Stimulated activated CD8-positive, alpha-beta memory T cell treated with anti-CD3 and anti-CD28 coated beads, Interleukin-15, amount 100 ng/mL, for 4 hours (primary cell): ENCODE measurements at regions not wholly inside any gene's neighbourhood (a gene's known extent, or its start where the extent isn't known, plus 50 kb on each side); places are given as distances from the start of the nearest gene placed in this dataset.
"Not testable (repeated sequence)": the region's sequence is repeated elsewhere in the genome, so short reads cannot be mapped to it uniquely, and the experiment has no call there.

Experiments
- DNase-seq, 2 donors: peaks; one replicate each; pipeline ENCODE4 v3.0.0-alpha.2; 2020; ENCODE audit warnings: low read depth in 2 of 2

DNA sequence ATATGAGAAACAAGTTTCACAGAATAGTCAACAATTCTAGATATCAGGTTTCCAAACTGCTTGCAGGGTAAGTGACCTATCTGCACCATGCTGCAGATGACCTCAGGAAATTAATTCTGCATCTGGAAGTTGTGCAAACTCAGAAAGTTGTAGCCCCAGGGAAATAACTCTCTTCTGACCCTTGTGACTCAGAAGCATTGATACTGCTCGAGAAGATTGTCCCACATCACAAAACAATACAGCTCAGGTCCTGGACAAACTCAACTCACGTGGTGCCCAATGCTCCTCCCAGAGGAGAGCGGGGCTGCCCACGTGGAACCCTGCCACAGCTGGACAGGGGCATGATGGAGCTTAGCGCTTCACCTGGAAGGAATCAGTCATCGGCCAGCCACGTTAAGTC is 221.9 kb upstream of the LRRC61 start:
- DNase-seq: not testable (repeated sequence)

DNA sequence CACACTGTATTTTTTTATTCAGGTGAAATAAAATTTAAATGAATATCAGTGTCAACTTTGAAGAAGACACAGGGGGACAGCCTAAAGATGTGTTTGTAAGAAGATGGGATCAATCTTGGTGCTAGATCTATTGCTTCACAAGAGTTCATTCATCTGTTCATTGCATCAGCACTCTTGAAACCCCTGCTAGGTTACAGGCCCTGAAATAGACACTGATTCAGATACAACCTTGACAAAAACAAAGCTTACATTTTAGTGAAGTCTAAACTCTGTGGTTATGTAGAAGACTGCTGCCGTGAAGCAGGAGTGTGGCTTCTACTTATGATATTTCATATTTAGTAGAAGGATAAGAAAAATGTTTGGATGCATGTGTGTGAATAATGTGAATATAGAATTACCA is 215.9 kb upstream of the LRRC61 start:
- not testable (repeated sequence) for DNase-seq

DNA sequence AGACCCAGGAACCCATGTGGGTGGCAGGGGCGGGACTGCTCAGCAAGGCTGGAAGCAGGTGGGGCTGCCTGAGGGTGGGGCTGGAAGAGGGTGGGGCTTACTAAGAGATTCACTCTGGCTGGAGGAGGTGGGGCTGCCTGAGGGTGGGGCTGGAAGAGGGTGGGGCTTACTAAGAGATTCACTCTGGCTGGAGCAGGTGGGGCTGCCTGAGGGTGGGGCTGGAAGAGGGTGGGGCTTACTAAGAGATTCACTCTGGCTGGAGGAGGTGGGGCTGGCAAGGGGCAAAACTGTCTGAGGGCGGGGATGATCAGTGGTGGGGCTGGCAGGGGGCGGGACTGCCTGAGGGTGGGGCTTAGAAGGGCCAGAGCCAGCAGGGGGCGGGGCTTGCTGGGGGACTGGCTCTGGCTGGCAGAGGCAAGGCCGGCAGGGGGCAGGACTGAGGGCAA is 212.8 kb upstream of the LRRC61 start:
- not testable (repeated sequence) for DNase-seq

DNA sequence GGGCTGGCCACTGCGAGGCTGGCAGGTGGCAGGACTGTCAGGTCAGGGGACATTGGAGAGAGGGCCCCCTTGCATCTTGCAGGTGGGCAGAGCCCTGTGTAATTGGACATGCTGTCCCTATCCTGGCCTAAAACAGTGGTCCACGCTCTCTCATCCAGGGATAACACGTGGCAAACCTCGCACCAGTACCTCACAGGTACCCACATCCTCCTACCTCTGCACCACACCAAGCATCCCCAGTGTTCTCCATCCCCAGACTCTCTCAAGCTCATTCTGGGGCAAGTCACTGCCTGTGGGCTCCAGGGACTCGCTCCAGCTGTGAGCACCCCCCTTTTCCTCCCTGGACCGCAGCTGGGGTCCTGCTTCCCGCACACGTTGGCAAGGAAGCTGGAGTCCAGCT is 212.3 kb upstream of the LRRC61 start:
- DNase-seq: not testable (repeated sequence)

DNA sequence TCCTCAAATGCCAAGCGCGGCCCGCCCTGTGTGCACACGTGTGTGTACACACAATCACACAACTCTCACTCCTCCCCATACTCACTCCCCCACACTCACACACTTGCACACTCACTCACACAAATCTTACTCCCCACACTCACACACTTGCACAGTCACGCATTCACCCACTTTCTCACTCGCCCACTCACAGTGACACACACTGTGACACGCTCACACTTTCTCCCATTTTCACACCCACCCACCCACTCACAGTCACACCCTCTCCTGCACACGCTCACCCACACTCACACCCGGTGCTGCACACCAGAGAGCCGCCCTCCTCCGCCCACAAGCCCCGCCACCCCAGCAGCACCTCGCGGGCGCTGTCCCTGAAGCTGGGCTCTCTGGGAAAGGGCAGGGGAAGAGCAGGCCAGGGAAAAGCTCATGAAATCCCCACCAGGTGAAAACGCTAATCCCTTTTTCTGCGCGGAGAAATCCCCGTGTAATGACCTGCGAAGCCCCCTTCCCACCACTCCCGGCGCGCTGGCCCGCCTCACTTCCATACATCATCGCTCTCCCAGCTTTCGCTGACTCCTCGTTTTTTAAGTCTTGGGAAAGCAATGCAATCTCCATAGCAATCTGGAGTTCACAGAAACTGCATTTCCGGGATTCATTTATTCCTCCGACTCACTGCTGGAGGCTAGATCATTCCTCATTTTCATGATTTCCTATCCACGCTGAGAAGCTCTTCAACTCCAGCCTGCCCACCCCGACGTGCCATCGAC is 211.6 kb upstream of the LRRC61 start:
- not testable (repeated sequence) for DNase-seq

DNA sequence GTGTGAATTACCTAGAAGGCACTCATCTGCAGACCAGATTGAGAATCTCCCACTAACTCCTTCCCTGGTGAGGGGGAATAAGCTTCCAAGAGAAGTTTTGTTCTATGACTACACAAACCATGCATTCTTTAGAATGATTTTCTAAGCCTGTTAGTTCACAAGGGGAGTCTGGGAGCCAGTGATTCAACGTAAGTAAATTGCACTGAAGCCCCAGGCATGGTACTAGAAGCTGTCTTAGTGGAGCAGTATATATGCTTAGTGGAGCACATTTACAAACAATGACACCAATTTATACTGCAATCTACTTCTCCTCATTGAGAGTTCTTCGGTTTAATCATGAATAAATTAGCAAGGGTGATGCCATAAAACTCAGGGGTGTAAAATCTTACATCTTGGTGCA is 209.9 kb upstream of the LRRC61 start:
- DNase-seq: not testable (repeated sequence)

- DNase-seq: not testable (repeated sequence)
Observed at GRCh38 chr7:150114591-150114990, 208.6 kb upstream of the LRRC61 start.

- DNase-seq: not testable (repeated sequence)
Observed at GRCh38 chr7:150119966-150120365, 203.2 kb upstream of the LRRC61 start.

DNA sequence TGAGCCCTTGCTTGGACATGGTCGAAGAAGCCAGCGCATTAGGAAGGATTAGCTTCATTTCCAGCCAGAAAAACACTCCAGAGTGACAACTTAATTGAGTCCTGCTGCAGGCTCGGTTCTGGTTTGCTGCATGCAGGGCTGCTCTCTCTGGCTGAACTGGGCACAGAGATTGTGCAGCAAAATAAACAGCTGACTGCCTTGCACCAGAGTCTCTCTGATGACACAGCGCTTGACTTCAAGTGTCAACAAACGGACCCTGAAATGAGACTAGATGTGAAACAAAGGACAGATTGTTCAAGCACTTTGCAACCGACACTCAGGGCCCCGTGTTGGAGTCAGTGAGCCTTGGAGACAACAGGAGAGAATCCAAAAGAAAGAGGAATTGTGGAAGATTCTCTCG is 197.3 kb upstream of the LRRC61 start:
- DNase-seq: not testable (repeated sequence)

DNA sequence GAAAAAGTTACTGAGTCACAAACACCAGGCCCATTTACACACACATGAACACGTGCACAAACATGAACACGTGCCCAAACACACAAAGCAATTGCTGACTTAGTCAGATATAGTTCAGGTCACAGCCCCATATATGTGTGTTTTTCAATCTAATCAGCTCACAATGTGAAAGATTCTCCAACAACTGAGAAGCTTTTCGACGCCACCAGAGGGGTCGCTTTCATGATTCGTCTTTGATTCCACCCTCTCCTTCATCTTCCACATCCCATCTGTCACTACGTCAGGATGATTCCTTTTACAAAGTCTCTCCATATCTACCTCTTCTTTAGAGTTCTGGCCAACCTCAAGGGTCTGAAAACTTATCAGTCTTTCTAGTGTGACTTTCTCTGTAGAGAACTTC is 188.7 kb upstream of the LRRC61 start:
- DNase-seq: not testable (repeated sequence)

DNA sequence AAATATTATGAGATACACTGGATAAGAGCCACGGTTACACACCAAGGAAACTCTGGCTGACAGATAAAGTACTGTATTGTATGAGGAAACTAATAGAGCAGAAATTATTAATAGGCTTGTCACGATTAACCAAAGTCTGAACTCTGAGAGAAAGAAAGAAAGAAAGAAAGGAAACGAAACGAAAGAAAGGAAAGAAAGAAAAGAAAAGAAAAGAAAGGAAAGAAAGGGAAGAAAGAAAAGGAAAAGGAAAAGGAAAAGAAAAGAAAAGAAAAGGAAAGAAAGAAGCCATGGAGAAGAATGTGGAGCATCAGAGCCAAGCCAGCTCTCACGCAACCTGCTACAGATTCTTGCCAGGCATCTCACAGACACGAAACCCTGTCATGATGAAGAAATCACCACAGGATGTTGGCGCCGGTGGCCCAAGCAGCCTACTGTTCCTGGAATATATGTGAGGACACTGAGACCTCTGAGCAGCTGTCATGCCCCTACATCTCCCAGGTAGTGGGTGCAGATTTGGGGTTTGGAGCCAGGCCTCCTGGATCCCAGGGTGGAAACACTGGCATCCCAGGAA is 187.4 kb upstream of the LRRC61 start:
- not testable (repeated sequence) for DNase-seq

GRCh38 chr7:150139840-150140239 is 183.3 kb upstream of the LRRC61 start:
- not testable (repeated sequence) for DNase-seq

- DNase-seq: not testable (repeated sequence)
Observed at GRCh38 chr7:150141525-150142345, 181.4 kb upstream of the LRRC61 start.

DNA sequence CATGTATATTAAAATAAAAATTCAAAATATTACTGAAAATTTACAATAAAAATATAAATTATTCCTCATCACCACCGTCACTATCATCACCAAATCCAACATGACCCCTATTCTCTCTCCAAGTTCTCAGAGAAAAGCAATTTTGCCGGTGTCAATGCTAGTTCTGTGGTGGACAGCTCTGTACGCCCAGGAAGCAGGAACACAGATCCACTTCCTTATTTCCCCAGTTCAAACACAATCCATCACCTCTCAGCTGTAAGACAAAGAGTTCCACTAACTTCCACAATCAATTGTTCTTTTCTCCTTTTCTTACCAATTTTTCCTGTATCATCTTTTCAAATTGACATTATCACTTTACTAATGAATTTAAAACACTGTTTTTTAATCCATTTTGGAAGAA is 177.0 kb upstream of the LRRC61 start:
- not testable (repeated sequence) for DNase-seq

GRCh38 chr7:150147524-150147923 is 175.6 kb upstream of the LRRC61 start:
- DNase-seq: not testable (repeated sequence)

DNA sequence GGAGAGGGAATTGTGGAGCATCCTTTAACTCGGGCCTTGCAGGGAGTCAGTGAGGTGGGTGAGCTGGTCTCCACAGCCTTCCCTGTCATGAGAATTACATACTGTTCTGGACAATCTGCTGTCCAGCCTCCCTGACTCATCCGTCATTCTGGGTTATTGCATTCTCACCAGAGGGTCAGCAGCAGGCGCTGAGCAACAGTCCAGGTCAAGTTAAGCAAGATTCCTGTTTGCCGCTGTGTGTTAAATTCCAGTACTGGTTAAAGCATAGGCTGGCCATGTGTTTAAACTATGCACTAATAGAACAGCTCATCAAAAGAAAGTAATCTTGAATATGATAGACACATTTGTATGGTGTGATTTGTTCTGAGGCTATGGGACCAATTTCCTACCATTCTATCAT is 167.1 kb upstream of the LRRC61 start:
- DNase-seq: not testable (repeated sequence)

DNA sequence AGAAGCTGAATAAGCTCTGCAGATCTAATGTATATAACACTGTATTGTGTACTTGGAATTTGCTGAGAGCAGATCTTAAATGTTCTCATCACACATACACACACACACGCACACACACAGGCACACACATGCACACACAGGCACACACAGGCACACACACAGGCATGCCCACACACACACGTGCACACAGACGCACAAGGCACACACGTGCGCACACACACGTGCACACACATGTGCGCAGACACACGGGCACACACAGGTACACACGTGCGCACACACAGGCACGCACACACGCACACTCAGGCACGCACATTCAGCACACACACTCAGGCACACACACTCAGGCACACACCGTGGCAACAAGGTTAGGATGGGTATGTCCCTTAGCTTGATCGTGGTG is 164.5 kb upstream of the LRRC61 start:
- not testable (repeated sequence) for DNase-seq

DNA sequence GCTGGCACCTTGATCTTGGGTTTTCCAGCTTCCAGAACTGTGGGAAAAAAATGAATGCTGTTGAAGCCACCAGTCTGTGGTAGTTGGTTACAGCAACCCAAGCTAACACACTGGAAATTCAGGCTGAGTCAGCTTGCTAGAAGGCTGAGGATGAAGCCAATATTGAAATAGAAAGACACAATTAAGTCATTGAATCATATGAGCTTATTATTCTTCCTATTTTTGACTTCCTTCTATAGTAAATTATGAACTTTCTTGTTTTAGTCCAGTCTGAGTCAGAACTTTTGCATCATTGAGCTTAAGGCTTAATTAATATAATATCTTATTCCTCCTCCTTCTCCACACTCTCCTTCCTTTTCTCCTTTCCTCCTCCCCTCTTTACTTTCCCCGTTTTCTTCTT is 153.6 kb upstream of the LRRC61 start:
- DNase-seq: not testable (repeated sequence)

DNA sequence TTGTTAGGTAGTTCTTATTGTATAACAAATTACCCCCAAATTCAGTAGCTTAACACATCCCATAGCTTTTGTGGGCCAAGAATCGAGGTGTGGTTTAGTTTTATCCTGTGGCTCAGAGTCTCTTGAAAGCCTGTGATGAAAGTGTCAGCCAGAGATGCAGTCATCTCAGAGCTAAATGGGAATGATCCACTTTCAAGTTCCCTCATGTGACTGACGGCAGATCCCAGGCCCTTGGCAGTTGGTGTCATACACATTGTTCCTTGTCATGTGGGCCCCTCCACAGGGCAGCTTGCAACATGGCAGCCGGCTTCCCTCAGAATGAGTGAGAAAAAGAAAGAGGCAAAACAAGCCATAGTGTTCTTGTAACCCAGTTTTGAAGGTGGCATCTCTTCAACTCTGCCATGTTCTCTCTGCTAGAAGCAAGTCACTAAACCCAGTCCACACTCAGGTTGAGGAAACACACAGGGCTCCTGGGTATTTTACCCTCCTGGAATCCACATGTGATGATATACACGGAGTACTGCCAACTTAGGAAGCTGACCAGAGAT is 153.1 kb upstream of the LRRC61 start:
- not testable (repeated sequence) for DNase-seq

- not testable (repeated sequence) for DNase-seq
Observed at GRCh38 chr7:150183602-150184001, 139.6 kb upstream of the LRRC61 start.

- DNase-seq: not testable (repeated sequence)
Observed at GRCh38 chr7:150189963-150190362, 133.2 kb upstream of the LRRC61 start.

- not testable (repeated sequence) for DNase-seq
Observed at GRCh38 chr7:150192541-150192940, 130.6 kb upstream of the LRRC61 start.
